ENCODE measurements at regions not wholly inside any gene's neighbourhood (a gene's known extent, or its start where the extent isn't known, plus 50 kb on each side); places are given as distances from the start of the nearest gene placed in this dataset.

GRCh38 chr4:137213372-137214173, 318.7 kb downstream of the PCDH18 start:
- H4K20me1 ChIP-seq (ENCODE audit: control insufficient read depth, extremely low read depth, insufficient read depth, low read length) = no peaks in the 10 kb centered on the region
- peak; percentile 37 for DNase-seq (ENCODE audit: low read depth in 2 of 2)
- no peak overlapping the region for H3K27ac ChIP-seq (ENCODE audit: insufficient read depth, low read length)
- no peaks in the 10 kb centered on the region for H3K9me3 ChIP-seq (ENCODE audit: control insufficient read depth, insufficient read depth, low read depth, low read length)
- H3K36me3 ChIP-seq (ENCODE audit: control insufficient read depth, insufficient read depth, low read length) = no peaks in the 10 kb centered on the region
- no peak overlapping the region for H3K9ac ChIP-seq (ENCODE audit: insufficient read depth, low read length)
- no peak overlapping the region for H3K4me3 ChIP-seq (replicated peaks in 1 of 4; ENCODE audit: control extremely low read depth in 1 of 4, insufficient read depth in 1 of 4, low read depth in 3 of 4, low read length in 4 of 4)
- no peak for TF ChIP-seq CTCF (conservative IDR thresholded peaks at IDR 0.05 in 1 of 2, IDR thresholded peaks at IDR 0.05 in 1 of 2; ENCODE audit: low read depth in 1 of 2, low read length in 2 of 2)
- no peak for TF ChIP-seq EZH2 (IDR thresholded peaks at IDR 0.05; ENCODE audit: low read length, missing control alignments)
- no peak overlapping the region for H3K4me2 ChIP-seq (ENCODE audit: extremely low read depth, insufficient read depth, low read length)
- no peaks in the 10 kb centered on the region for H3K79me2 ChIP-seq (ENCODE audit: control insufficient read depth, insufficient read depth, low read length)
- no peaks in the 10 kb centered on the region for H3K27me3 ChIP-seq (ENCODE audit: control insufficient read depth, insufficient read depth, low read length)
- no peak overlapping the region for H2AFZ ChIP-seq (ENCODE audit: low read length)
- peaks cover 3% of the 10 kb centered on the region for H3K4me1 ChIP-seq (ENCODE audit: control insufficient read depth, extremely low read depth, insufficient read depth, low read length)

GRCh38 chr4:137212601-137213000, 319.7 kb downstream of the PCDH18 start:
- Histone ChIP-seq H2AFZ (ENCODE audit: low read length) (no peak overlapping the region), H3K9ac (ENCODE audit: insufficient read depth, low read length) (no peak overlapping the region), H3K79me2 (ENCODE audit: control insufficient read depth, insufficient read depth, low read length) (no peaks in the 10 kb centered on the region), H3K4me1 (ENCODE audit: control insufficient read depth, extremely low read depth, insufficient read depth, low read length) (peaks cover 3% of the 10 kb centered on the region), H3K27me3 (ENCODE audit: control insufficient read depth, insufficient read depth, low read length) (no peaks in the 10 kb centered on the region), H3K4me2 (ENCODE audit: extremely low read depth, insufficient read depth, low read length) (no peak overlapping the region), H3K36me3 (ENCODE audit: control insufficient read depth, insufficient read depth, low read length) (no peaks in the 10 kb centered on the region), H3K27ac (ENCODE audit: insufficient read depth, low read length) (no peak overlapping the region), H4K20me1 (ENCODE audit: control insufficient read depth, extremely low read depth, insufficient read depth, low read length) (no peaks in the 10 kb centered on the region), H3K9me3 (ENCODE audit: control insufficient read depth, insufficient read depth, low read depth, low read length) (no peaks in the 10 kb centered on the region), H3K4me3 (replicated peaks in 1 of 4; ENCODE audit: control extremely low read depth in 1 of 4, insufficient read depth in 1 of 4, low read depth in 3 of 4, low read length in 4 of 4) (no peak overlapping the region)
- no peak for DNase-seq (ENCODE audit: low read depth in 2 of 2)
- TF ChIP-seq EZH2 (IDR thresholded peaks at IDR 0.05; ENCODE audit: low read length, missing control alignments) = no peak
- TF ChIP-seq CTCF (conservative IDR thresholded peaks at IDR 0.05 in 1 of 2, IDR thresholded peaks at IDR 0.05 in 1 of 2; ENCODE audit: low read depth in 1 of 2, low read length in 2 of 2) = no peak

GRCh38 chr4:137209240-137209639, 323.1 kb downstream of the PCDH18 start:
- Histone ChIP-seq H3K9ac (ENCODE audit: insufficient read depth, low read length) (no peak overlapping the region), H3K79me2 (ENCODE audit: control insufficient read depth, insufficient read depth, low read length) (no peaks in the 10 kb centered on the region), H3K4me3 (replicated peaks in 1 of 4; ENCODE audit: control extremely low read depth in 1 of 4, insufficient read depth in 1 of 4, low read depth in 3 of 4, low read length in 4 of 4) (no peak overlapping the region), H2AFZ (ENCODE audit: low read length) (no peak overlapping the region), H3K27me3 (ENCODE audit: control insufficient read depth, insufficient read depth, low read length) (no peaks in the 10 kb centered on the region), H3K27ac (ENCODE audit: insufficient read depth, low read length) (no peak overlapping the region), H3K9me3 (ENCODE audit: control insufficient read depth, insufficient read depth, low read depth, low read length) (no peaks in the 10 kb centered on the region), H3K4me2 (ENCODE audit: extremely low read depth, insufficient read depth, low read length) (no peak overlapping the region), H4K20me1 (ENCODE audit: control insufficient read depth, extremely low read depth, insufficient read depth, low read length) (no peaks in the 10 kb centered on the region), H3K36me3 (ENCODE audit: control insufficient read depth, insufficient read depth, low read length) (no peaks in the 10 kb centered on the region), H3K4me1 (ENCODE audit: control insufficient read depth, extremely low read depth, insufficient read depth, low read length) (peaks cover 3% of the 10 kb centered on the region)
- no peak for TF ChIP-seq CTCF (conservative IDR thresholded peaks at IDR 0.05 in 1 of 2, IDR thresholded peaks at IDR 0.05 in 1 of 2; ENCODE audit: low read depth in 1 of 2, low read length in 2 of 2)
- no peak for TF ChIP-seq EZH2 (IDR thresholded peaks at IDR 0.05; ENCODE audit: low read length, missing control alignments)
- DNase-seq (ENCODE audit: low read depth in 2 of 2) = no peak

All from fibroblast of lung (primary cell).